CD4-positive, alpha-beta T cell treated with Interleukin-17A for 1 hour (primary cell): ENCODE measurements at regions not wholly inside any gene's neighbourhood (a gene's known extent, or its start where the extent isn't known, plus 50 kb on each side); places are given as distances from the start of the nearest gene placed in this dataset.

Experiments
- DNase-seq: peaks from one replicate; pipeline ENCODE4 v3.0.0-alpha.2; 2020

DNA sequence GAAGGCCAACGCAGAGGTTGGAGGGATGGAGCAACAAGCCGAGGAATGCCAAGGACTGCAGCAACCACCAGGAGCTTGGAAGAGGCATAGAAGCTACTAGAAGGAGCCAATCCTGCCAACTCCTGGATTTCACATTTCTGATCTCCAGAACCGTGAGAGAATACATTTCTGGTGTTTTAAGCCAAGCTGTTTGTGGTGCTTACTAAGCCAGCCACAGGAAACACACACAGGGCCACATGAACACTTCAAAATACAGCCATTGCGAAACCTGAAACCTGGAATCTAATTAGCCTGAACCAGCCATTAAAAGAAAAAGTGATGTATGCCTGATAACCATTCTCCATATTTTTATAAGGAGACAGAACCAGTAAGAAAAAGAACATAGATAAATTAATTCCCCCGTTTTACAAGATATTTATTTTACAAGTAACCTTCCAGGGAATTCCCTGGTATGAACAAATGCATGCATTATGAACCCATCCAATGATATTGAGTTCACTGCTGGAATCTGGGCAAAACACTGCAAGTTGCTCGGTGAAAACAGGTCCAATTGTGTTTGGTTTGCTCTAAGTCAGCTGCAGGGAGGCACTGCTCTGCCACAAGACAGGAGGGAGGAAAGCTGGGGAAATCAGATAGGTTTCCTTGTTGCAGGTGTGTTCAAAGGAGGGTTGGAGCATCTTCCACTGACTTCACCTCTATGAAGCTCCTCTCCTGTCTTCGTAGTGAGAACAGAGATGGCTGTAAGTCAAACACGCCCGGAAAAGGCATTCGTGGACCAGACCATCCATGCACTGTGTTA, 70.2 kb downstream of the ETS2 start:
- no peak for DNase-seq
